ENCODE measurements at regions not wholly inside any gene's neighbourhood (a gene's known extent, or its start where the extent isn't known, plus 50 kb on each side); places are given as distances from the start of the nearest gene placed in this dataset.

GRCh38 chr13:76414320-76414719, 471.9 kb downstream of the KCTD12 start:
- no peak overlapping the region for H3K4me3 Mint-ChIP-seq
- H3K36me3 Mint-ChIP-seq (ENCODE audit: low read depth), result no peaks in the 10 kb centered on the region
- ATAC-seq (replicated peaks), result no peak
- H3K27ac Mint-ChIP-seq, result no peak overlapping the region
- peaks cover 7% of the 10 kb centered on the region for H3K27me3 Mint-ChIP-seq
- H3K4me1 Mint-ChIP-seq, result no peaks in the 10 kb centered on the region
- no peaks in the 10 kb centered on the region for H3K9me3 Mint-ChIP-seq

GRCh38 chr13:76406243-76406642, 480.0 kb downstream of the KCTD12 start:
- Mint-ChIP-seq H3K9me3 (no peaks in the 10 kb centered on the region), H3K27ac (no peak overlapping the region), H3K4me3 (no peak overlapping the region), H3K4me1 (no peaks in the 10 kb centered on the region), H3K36me3 (ENCODE audit: low read depth) (no peaks in the 10 kb centered on the region), H3K27me3 (no peaks in the 10 kb centered on the region)
- ATAC-seq (replicated peaks), result no peak

DNA sequence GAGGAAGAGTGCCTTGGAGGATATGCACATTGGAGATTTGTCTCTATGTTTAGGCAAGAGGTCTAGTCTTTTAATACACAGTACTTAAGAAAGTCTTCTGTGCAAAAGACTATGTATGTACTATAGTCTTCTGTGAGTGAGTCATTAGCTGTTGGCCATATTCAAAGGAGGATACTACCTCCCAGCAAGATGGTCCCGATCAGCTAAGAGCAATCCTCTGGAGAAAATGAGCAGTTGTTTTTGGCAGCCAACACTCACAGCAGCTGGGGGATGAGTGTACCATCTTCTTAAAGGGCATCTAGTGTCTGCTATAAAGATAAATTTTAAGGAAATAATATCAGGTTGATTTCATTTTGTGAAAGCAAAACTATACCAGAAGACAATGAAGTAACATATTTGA, 487.8 kb downstream of the KCTD12 start:
- Mint-ChIP-seq H3K9me3 (peaks cover 8% of the 10 kb centered on the region), H3K36me3 (ENCODE audit: low read depth) (no peaks in the 10 kb centered on the region), H3K4me1 (peaks cover 4% of the 10 kb centered on the region), H3K4me3 (no peak overlapping the region), H3K27me3 (no peaks in the 10 kb centered on the region), H3K27ac (no peak overlapping the region)
- ATAC-seq (replicated peaks), result no peak

- Mint-ChIP-seq H3K27ac (peak overlapping the region; percentile 81), H3K27me3 (no peaks in the 10 kb centered on the region)
- ATAC-seq (replicated peaks), result peak; percentile 95
These were observed 488.8 kb downstream of the KCTD12 start for GRCh38 chr13:76397413-76397812.

GRCh38 chr13:76389321-76389720, 496.9 kb downstream of the KCTD12 start:
- no peak for ATAC-seq (replicated peaks)
- no peak overlapping the region for H3K4me3 Mint-ChIP-seq
- no peaks in the 10 kb centered on the region for H3K27me3 Mint-ChIP-seq
- no peaks in the 10 kb centered on the region for H3K9me3 Mint-ChIP-seq
- H3K36me3 Mint-ChIP-seq (ENCODE audit: low read depth), result no peaks in the 10 kb centered on the region
- no peak overlapping the region for H3K27ac Mint-ChIP-seq
- no peaks in the 10 kb centered on the region for H3K4me1 Mint-ChIP-seq

More at GRCh38 chr13:76397413-76397812, 488.8 kb downstream of the KCTD12 start:
- no peaks in the 10 kb centered on the region for H3K36me3 Mint-ChIP-seq (ENCODE audit: low read depth)
- H3K4me1 Mint-ChIP-seq, result peaks cover 4% of the 10 kb centered on the region
- peaks cover 8% of the 10 kb centered on the region for H3K9me3 Mint-ChIP-seq
- H3K4me3 Mint-ChIP-seq, result peak overlapping the region; percentile 36

DNA sequence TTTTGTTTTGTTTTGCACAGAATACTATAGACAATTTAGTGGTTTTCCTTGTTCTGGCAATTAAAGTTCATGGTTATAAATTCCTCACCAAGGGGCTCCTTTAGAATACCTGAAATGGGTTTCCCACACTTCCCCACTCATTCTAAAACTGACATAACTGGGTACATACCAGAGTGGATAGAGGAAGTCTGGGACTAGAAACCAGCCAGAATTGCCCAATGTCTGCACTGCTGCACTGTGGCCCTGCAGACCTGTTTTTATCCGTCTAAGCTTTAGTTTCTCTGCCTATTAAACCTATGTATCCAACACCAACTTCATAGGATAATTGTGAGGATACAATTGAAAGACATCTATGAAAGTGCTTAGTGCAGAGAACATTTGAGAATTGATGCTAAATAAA, 498.6 kb downstream of the KCTD12 start:
- Mint-ChIP-seq H3K4me1 (no peaks in the 10 kb centered on the region), H3K27me3 (no peaks in the 10 kb centered on the region), H3K27ac (no peak overlapping the region), H3K4me3 (no peak overlapping the region), H3K36me3 (ENCODE audit: low read depth) (no peaks in the 10 kb centered on the region), H3K9me3 (no peaks in the 10 kb centered on the region)
- ATAC-seq (replicated peaks), result no peak

DNA sequence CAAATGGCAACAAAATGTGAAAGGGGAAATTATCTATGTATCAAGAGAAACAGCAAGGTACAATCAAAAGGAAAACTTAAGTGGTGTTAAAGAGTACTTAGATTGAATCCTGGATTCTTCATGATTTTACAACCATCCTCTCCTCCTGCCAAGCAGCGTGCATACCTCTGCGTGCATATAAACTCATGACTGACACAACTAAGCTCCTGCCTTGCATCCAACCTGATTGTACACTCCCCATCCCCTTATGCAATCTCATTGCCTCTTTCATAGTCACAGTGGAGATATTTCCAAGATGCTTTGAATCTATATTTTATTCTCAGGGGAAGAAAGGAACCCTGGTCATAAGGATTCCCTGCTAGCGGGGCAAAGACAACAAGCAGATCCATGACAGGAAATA, 499.9 kb downstream of the KCTD12 start:
- Mint-ChIP-seq H3K9me3 (no peaks in the 10 kb centered on the region), H3K36me3 (ENCODE audit: low read depth) (no peaks in the 10 kb centered on the region), H3K4me1 (no peaks in the 10 kb centered on the region), H3K4me3 (no peak overlapping the region), H3K27ac (no peak overlapping the region), H3K27me3 (no peaks in the 10 kb centered on the region)
- no peak for ATAC-seq (replicated peaks)

GRCh38 chr13:76385586-76385985, 500.6 kb downstream of the KCTD12 start:
- Mint-ChIP-seq H3K4me3 (no peak overlapping the region), H3K36me3 (ENCODE audit: low read depth) (no peaks in the 10 kb centered on the region), H3K27me3 (no peaks in the 10 kb centered on the region), H3K27ac (no peak overlapping the region), H3K4me1 (no peaks in the 10 kb centered on the region), H3K9me3 (no peaks in the 10 kb centered on the region)
- peak; percentile 7 for ATAC-seq (replicated peaks)

GRCh38 chr13:76383676-76384461, 502.3 kb downstream of the KCTD12 start:
- Mint-ChIP-seq H3K36me3 (ENCODE audit: low read depth) (no peaks in the 10 kb centered on the region), H3K4me3 (no peak overlapping the region), H3K9me3 (no peaks in the 10 kb centered on the region), H3K27ac (no peak overlapping the region), H3K4me1 (no peaks in the 10 kb centered on the region), H3K27me3 (no peaks in the 10 kb centered on the region)
- ATAC-seq (replicated peaks), result no peak

GRCh38 chr13:76380446-76381065, 505.6 kb downstream of the KCTD12 start:
- H3K27me3 Mint-ChIP-seq, result no peaks in the 10 kb centered on the region
- no peak overlapping the region for H3K4me3 Mint-ChIP-seq

DNA sequence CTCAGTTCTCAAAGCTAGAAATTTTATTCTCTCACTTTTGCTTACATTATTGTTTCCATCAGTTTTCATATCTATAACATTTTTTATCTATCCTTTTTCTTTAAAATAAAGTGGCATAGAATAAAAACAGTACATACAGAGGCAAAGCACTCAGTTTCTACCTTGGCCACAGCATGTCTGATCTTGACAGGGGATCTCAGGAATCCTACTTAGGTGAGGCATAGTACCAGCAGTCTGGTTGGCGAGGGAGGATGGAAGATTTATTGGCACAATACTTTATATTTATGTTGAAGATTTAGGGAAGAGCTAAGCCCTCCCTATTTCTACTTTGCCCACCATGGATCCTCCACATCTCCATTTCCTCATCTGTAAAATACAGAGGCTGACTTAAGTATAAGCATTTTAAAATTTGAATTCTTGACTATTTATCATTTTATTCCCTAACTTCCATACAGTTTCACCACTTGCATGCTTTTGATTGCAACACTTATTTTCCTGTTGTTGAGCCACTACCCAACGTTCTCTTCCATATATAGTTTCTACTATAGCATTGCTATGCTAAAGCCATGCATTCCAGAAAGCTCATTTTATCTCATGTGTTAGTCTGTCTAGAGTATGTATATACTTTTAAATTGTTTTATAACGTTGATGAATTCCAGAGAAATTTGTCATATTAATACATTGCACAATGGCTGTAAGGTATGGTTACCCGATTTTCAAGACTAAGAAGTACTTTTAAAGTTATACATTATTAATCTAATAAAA, 506.7 kb downstream of the KCTD12 start:
- no peaks in the 10 kb centered on the region for H3K36me3 Mint-ChIP-seq (ENCODE audit: low read depth)
- no peak overlapping the region for H3K27ac Mint-ChIP-seq
- no peak overlapping the region for H3K4me3 Mint-ChIP-seq
- H3K27me3 Mint-ChIP-seq, result no peaks in the 10 kb centered on the region
- ATAC-seq (replicated peaks), result no peak
- no peaks in the 10 kb centered on the region for H3K4me1 Mint-ChIP-seq
- H3K9me3 Mint-ChIP-seq, result no peaks in the 10 kb centered on the region

More at GRCh38 chr13:76380446-76381065, 505.6 kb downstream of the KCTD12 start:
- Mint-ChIP-seq H3K9me3 (no peaks in the 10 kb centered on the region), H3K27ac (no peak overlapping the region), H3K36me3 (ENCODE audit: low read depth) (no peaks in the 10 kb centered on the region), H3K4me1 (no peaks in the 10 kb centered on the region)
- ATAC-seq (replicated peaks), result no peak

DNA sequence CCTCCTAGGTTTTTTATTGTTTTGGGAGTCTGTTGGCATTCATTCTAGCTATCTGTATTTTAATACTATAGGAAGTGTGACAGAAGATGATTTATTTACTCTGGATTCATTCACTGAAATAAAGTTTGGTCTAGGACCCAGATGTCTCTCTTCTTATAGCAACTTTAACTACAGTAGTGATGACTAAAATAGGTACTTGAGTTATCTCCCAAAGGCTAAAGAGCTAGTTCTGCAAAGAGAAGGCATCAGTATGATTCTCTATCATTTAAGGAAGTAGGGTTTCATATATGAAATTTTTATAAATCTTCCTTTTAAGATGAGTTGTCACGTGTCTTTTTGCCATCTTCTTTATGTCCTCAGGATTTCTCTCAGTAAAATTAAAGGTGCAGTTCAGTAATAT, 507.4 kb downstream of the KCTD12 start:
- Mint-ChIP-seq H3K27ac (no peak overlapping the region), H3K9me3 (no peaks in the 10 kb centered on the region), H3K4me1 (no peaks in the 10 kb centered on the region), H3K4me3 (no peak overlapping the region), H3K36me3 (ENCODE audit: low read depth) (no peaks in the 10 kb centered on the region), H3K27me3 (no peaks in the 10 kb centered on the region)
- ATAC-seq (replicated peaks), result no peak

DNA sequence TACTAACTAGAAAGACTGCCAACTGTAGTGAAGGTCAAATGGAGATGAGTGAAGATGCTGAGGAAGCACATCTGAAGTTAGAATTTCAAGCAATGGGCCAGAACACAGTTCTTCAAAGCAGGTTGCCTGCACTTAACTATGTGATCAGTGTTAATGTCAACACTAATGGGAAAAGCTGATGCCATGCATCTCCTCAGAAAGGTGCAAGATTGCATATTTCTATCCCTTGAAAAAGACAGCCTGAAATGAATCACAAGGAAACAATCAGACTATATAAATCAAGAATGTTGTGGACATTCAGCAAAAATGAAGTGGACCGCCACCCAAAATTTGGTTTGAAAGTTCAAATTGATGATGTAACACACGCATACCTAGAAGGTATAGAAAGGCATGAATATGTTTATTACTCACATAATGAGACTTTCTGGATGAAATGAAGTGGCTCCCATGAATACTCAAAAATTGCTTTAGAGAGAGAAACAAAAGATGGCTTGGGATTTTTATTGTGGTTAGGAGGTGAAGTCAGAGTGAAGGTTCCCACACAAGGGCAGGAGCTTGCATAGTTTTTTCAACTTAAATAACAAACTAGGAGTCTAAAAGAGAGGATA, 522.4 kb downstream of the KCTD12 start:
- ATAC-seq (replicated peaks), result no peak
- Mint-ChIP-seq H3K27ac (no peak overlapping the region), H3K27me3 (peaks cover 5% of the 10 kb centered on the region), H3K9me3 (no peaks in the 10 kb centered on the region), H3K4me1 (no peaks in the 10 kb centered on the region), H3K36me3 (ENCODE audit: low read depth) (no peaks in the 10 kb centered on the region), H3K4me3 (no peak overlapping the region)

DNA sequence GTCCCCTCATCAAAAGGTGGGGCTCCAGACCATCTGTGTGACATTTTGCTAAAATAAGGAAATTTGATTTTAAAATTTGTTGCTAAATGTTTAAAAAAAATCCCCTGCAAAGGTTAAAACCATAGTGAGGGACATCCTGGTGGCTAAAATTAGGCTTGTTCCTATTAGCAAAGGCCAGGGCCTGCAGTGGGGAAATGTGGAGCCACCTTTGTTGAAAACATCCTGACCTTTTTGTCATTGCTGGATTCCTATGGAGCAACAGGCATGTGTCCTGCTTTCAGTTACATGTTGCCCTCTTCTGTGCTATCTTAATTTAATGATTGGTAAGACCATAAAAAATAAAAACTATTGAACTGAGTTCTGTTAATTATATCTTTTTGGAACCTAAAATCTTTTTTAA, 524.3 kb downstream of the KCTD12 start:
- no peak for ATAC-seq (replicated peaks)
- Mint-ChIP-seq H3K27ac (no peak overlapping the region), H3K36me3 (ENCODE audit: low read depth) (no peaks in the 10 kb centered on the region), H3K4me3 (no peak overlapping the region), H3K27me3 (peaks cover 6% of the 10 kb centered on the region), H3K4me1 (no peaks in the 10 kb centered on the region), H3K9me3 (no peaks in the 10 kb centered on the region)
